D341Med (cell line): ENCODE measurements at regions not wholly inside any gene's neighbourhood (a gene's known extent, or its start where the extent isn't known, plus 50 kb on each side); places are given as distances from the start of the nearest gene placed in this dataset.

Experiments
- DNase-seq: peaks from one replicate; pipeline ENCODE4 v3.0.0; 2012; ENCODE audit warnings: low spot score

- DNase-seq: no peak
Observed at GRCh38 chr12:58364389-58365086, 423.2 kb downstream of the ATP23 start.

GRCh38 chr12:58365087-58365390, 423.7 kb downstream of the ATP23 start:
- DNase-seq: no peak

GRCh38 chr12:58367041-58367440, 425.7 kb downstream of the ATP23 start:
- DNase-seq: no peak

GRCh38 chr12:58368001-58368400, 426.6 kb downstream of the ATP23 start:
- no peak for DNase-seq

GRCh38 chr12:58369576-58369975, 428.2 kb downstream of the ATP23 start:
- DNase-seq: no peak

- no peak for DNase-seq
Observed at GRCh38 chr12:58372298-58372697, 430.9 kb downstream of the ATP23 start.

GRCh38 chr12:58378028-58378427, 436.7 kb downstream of the ATP23 start:
- DNase-seq: no peak

GRCh38 chr12:58381546-58381945, 440.2 kb downstream of the ATP23 start:
- DNase-seq: no peak

GRCh38 chr12:58384196-58384595, 442.8 kb downstream of the ATP23 start:
- no peak for DNase-seq

GRCh38 chr12:58386136-58386535, 444.8 kb downstream of the ATP23 start:
- DNase-seq: no peak

- no peak for DNase-seq
Observed at GRCh38 chr12:58387199-58387598, 445.8 kb downstream of the ATP23 start.

- no peak for DNase-seq
Observed at GRCh38 chr12:58388261-58388660, 446.9 kb downstream of the ATP23 start.

GRCh38 chr12:58393152-58393551, 451.8 kb downstream of the ATP23 start:
- no peak for DNase-seq

- DNase-seq: no peak
Observed at GRCh38 chr12:58395056-58395455, 453.7 kb downstream of the ATP23 start.

- DNase-seq: no peak
Observed at GRCh38 chr12:58395470-58395869, 454.1 kb downstream of the ATP23 start.

- DNase-seq: no peak
Observed at GRCh38 chr12:58396239-58396638, 454.9 kb downstream of the ATP23 start.

- no peak for DNase-seq
Observed at GRCh38 chr12:58405363-58405762, 464.0 kb downstream of the ATP23 start.

GRCh38 chr12:58408516-58408915, 467.1 kb downstream of the ATP23 start:
- no peak for DNase-seq

- DNase-seq: no peak
Observed at GRCh38 chr12:58412461-58413060, 471.2 kb downstream of the ATP23 start.

- no peak for DNase-seq
Observed at GRCh38 chr12:58413794-58414193, 472.4 kb downstream of the ATP23 start.

- DNase-seq: no peak
Observed at GRCh38 chr12:58414398-58414871, 473.1 kb downstream of the ATP23 start.

- no peak for DNase-seq
Observed at GRCh38 chr12:58415716-58416115, 474.3 kb downstream of the ATP23 start.

GRCh38 chr12:58416236-58416635, 474.9 kb downstream of the ATP23 start:
- DNase-seq: no peak

- no peak for DNase-seq
Observed at GRCh38 chr12:58419196-58419760, 477.9 kb downstream of the ATP23 start.
